AG09319 (cell line): ENCODE measurements at regions not wholly inside any gene's neighbourhood (a gene's known extent, or its start where the extent isn't known, plus 50 kb on each side); places are given as distances from the start of the nearest gene placed in this dataset.

Experiments
- DNase-seq: peaks from one replicate; pipeline ENCODE4 v3.0.0-alpha.2; 2010; ENCODE audit warnings: low read depth; ENCODE audit errors: extremely low read depth
- CTCF ChIP-seq: IDR thresholded peaks from 2 replicates; pipeline ENCODE4 v1.5.1; 2011; ENCODE audit warnings: low read depth, mild to moderate bottlenecking, inconsistent platforms, low read length, moderate library complexity

DNA sequence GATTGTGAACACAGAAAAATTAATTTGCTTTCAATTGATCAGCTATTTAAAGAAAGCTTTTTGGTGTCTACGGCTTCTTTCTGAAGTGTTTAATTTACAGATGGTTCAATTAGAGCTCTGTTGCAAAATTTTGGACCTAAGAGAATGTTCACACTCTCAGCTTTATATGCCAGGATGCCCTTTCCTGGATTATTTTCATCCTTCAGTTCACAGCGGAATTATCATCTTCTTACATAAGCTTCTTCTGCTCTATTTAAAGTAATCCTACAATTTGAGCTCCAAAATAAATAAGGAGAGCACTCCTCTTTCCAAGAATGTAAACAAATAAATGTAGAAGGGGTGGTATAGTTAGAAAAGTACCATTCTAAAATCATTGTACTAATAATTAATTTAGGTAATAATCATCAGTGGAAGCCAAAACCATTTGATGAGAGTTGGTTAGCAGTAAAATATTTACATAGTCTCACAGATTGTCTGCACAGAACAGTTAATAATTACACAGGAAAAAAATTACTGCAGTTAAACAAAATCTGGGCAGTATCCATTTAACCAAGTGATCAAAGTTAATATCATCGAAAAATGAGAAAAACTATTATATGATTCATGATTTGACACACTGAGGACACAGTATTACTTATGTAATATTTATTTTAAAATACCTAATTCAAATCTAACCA, 298.0 kb upstream of the TMEM229A start:
- TF ChIP-seq CTCF, result no peak

GRCh38 chr7:124328774-124329173, 295.9 kb upstream of the TMEM229A start:
- no peak for DNase-seq
- no peak for TF ChIP-seq CTCF

More for the DNA sequence above, 298.0 kb upstream of the TMEM229A start:
- no peak for DNase-seq

DNA sequence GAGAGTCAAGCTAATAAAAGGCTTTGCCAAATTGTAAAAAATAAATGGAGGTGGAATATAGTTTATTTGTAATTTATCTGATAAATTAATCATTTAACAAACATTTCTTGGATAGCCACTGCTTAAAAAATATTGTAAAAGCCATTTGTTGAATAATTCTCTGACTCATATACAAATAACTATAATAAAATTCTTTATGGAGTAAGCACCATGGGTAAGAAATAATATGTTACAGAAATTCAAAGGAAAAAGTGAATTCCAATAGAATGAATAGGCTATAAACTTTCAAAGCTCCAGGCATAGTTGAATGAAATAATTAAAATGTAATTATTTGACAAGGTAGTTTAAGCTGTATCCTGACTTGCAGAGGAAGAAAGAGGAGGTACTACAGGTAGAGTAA, 291.4 kb upstream of the TMEM229A start:
- DNase-seq, result no peak
- TF ChIP-seq CTCF, result no peak

- DNase-seq, result no peak
- TF ChIP-seq CTCF, result no peak
Measured at GRCh38 chr7:124323597-124323996, 290.7 kb upstream of the TMEM229A start.

DNA sequence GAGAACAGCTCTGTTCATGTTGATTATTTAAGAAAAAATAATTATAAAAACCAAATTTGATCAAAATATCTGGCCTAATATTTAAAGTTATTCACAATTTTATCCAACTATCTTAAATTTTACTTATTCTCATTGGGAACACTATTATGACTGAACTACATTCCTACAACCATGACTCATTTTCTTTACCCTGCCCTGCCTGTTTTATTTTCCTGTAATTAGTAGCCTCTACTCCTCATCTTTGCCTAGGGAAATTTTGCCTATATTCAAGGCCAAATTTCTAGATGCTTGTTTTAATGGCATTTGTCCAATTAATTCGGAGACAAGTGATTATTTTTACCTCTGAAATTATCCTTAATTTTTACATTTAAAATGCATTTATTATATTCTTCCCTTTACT, 289.7 kb upstream of the TMEM229A start:
- DNase-seq, result no peak
- TF ChIP-seq CTCF, result no peak

DNA sequence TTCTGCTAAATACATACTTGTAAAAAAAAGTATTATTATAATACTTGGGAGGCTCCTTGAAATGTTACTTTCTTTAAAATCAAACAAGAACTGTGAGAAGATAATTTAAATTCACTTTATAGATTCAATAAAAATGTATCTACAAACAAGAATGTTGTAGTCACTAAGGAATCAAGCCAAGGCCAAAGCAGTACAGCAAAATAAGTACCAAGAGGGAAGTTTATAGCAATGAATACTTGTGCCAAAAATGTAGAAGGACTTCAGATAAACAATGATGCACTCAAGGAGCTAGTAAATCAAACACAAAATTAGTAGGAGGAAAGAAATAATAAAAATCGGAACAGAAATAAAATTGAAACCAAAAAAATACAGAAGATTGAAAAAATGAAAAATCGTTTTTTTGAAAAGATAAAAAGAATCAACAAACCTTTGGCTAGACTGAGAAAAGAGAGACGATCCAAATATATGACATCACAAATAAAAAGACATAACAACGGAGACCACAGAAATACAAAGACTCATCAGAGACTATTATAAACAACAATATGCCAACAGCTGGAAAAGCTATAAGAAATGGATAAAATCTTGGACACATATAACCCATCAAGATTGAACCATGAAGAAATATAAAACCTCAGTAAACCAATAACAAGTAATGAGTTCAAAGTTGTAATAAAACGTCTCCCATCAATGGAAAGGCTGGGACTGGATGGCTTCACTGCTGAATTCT, 286.0 kb upstream of the TMEM229A start:
- no peak for TF ChIP-seq CTCF
- DNase-seq, result no peak

GRCh38 chr7:124310934-124311390, 278.1 kb upstream of the TMEM229A start:
- DNase-seq, result no peak
- TF ChIP-seq CTCF, result no peak
